Lung microvascular endothelial cell (primary cell): ENCODE measurements at regions not wholly inside any gene's neighbourhood (a gene's known extent, or its start where the extent isn't known, plus 50 kb on each side); places are given as distances from the start of the nearest gene placed in this dataset.
A peak's percentile ranks its signal among the peaks of the same experiment; 100 is the strongest.
"Not testable (repeated sequence)": the region's sequence is repeated elsewhere in the genome, so short reads cannot be mapped to it uniquely, and the experiment has no call there.

Experiments
- DNase-seq, 2 donors: peaks; one replicate each; pipeline versions ENCODE4 v3.0.0 to v3.0.0-alpha.2; 2010; ENCODE audit warnings: low read depth in 2 of 2

- peak; percentile 63 to 72 for DNase-seq
Measured at GRCh38 chr3:159884661-159885402, 103.8 kb upstream of the IL12A start.

GRCh38 chr3:159886050-159886449 is 102.6 kb upstream of the IL12A start:
- DNase-seq = no peak

- DNase-seq = not testable (repeated sequence)
Measured at GRCh38 chr3:159886530-159886929, 102.1 kb upstream of the IL12A start.

- DNase-seq = peak in 1 of 2 donors; percentile 25
Measured at GRCh38 chr3:159887168-159887567, 101.5 kb upstream of the IL12A start.

GRCh38 chr3:159887911-159888310 is 100.7 kb upstream of the IL12A start:
- DNase-seq = peak in 1 of 2 donors; percentile 47

GRCh38 chr3:159892171-159892795 is 96.4 kb upstream of the IL12A start:
- DNase-seq = peak in 1 of 2 donors; percentile 17

GRCh38 chr3:159892801-159893200 is 95.8 kb upstream of the IL12A start:
- DNase-seq = no peak

GRCh38 chr3:159894386-159894785 is 94.2 kb upstream of the IL12A start:
- no peak for DNase-seq

GRCh38 chr3:159895430-159895829 is 93.2 kb upstream of the IL12A start:
- no peak for DNase-seq

- no peak for DNase-seq
Measured at GRCh38 chr3:159896543-159896942, 92.1 kb upstream of the IL12A start.

GRCh38 chr3:159897331-159898075 is 91.1 kb upstream of the IL12A start:
- DNase-seq = peak; percentile 38 to 73

GRCh38 chr3:159898147-159898546 is 90.5 kb upstream of the IL12A start:
- DNase-seq = no peak

- DNase-seq = no peak
Measured at GRCh38 chr3:159899166-159899565, 89.5 kb upstream of the IL12A start.

GRCh38 chr3:159902546-159903314 is 85.9 kb upstream of the IL12A start:
- no peak for DNase-seq

GRCh38 chr3:159904455-159904854 is 84.2 kb upstream of the IL12A start:
- DNase-seq = no peak

- no peak for DNase-seq
Measured at GRCh38 chr3:159904911-159905310, 83.7 kb upstream of the IL12A start.

GRCh38 chr3:159907828-159908227 is 80.8 kb upstream of the IL12A start:
- no peak for DNase-seq

GRCh38 chr3:159910991-159911663 is 77.5 kb upstream of the IL12A start:
- peak; percentile 58 to 70 for DNase-seq

GRCh38 chr3:159911664-159912037 is 77.0 kb upstream of the IL12A start:
- no peak for DNase-seq

GRCh38 chr3:159913712-159914414 is 74.8 kb upstream of the IL12A start:
- no peak for DNase-seq

GRCh38 chr3:159914426-159914825 is 74.2 kb upstream of the IL12A start:
- DNase-seq = no peak
